ENCODE measurements at regions not wholly inside any gene's neighbourhood (a gene's known extent, or its start where the extent isn't known, plus 50 kb on each side); places are given as distances from the start of the nearest gene placed in this dataset.

GRCh38 chr5:126027149-126027548, 396.1 kb upstream of the GRAMD2B start:
- CTCF ChIA-PET (ENCODE audit: low intra/inter-chr PET ratio, low total read pairs): no interaction called here
- FAIRE-seq: no peak

More at GRCh38 chr5:126027149-126027548, 396.1 kb upstream of the GRAMD2B start:
- no peak for DNase-seq (ENCODE audit: low spot score)
- WGBS (ENCODE audit: low lambda C conversion rate): 34% methylated on average over 2 of the region's 3 CpGs
- Histone ChIP-seq H3K9me3 (ENCODE audit: low read length) (peaks cover 33% of the 10 kb centered on the region), H3K4me3 (replicated peaks in 1 of 3; ENCODE audit: insufficient read depth in 1 of 3, low read depth in 2 of 3, low read length in 3 of 3) (no peak overlapping the region), H3K4me1 (ENCODE audit: insufficient read depth, low read length) (no peaks in the 10 kb centered on the region), H4K20me1 (ENCODE audit: insufficient read depth, low read length) (no peaks in the 10 kb centered on the region), H2AFZ (ENCODE audit: low read length) (no peak overlapping the region), H3K9ac (ENCODE audit: insufficient read depth, low read depth, low read length) (no peak overlapping the region), H3K27me3 (ENCODE audit: control insufficient read depth in 1 of 2, insufficient read depth in 2 of 2, low read length in 2 of 2) (no peaks in the 10 kb centered on the region), H3K4me2 (ENCODE audit: low read depth, low read length) (no peak overlapping the region), H3K27ac (ENCODE audit: extremely low read length, insufficient read depth, low read length) (no peak overlapping the region), H3K79me2 (ENCODE audit: insufficient read depth, low read length) (no peaks in the 10 kb centered on the region), H3K36me3 (replicated peaks in 1 of 2; ENCODE audit: control insufficient read depth in 1 of 2, insufficient read depth in 2 of 2, low read length in 2 of 2) (no peaks in the 10 kb centered on the region)
- POLR2A ChIA-PET: no interaction called here
- BruUV-seq (replicated peaks): no TSS peak
- intact Hi-C loops (cut with micrococcal nuclease; ENCODE audit: unreplicated experiment): no loop called here
- TF ChIP-seq PPARG (CRISPR knock-in tag; conservative IDR thresholded peaks at IDR 0.05) (no peak), SNAPC5 (CRISPR knock-in tag; IDR thresholded peaks at IDR 0.05; ENCODE audit: borderline replicate concordance) (no peak), ZNF331 (CRISPR knock-in tag; IDR thresholded peaks at IDR 0.05) (no peak), JDP2 (CRISPR knock-in tag; IDR thresholded peaks at IDR 0.05; ENCODE audit: borderline replicate concordance) (no peak), REPIN1 (CRISPR knock-in tag; IDR thresholded peaks at IDR 0.05; ENCODE audit: borderline replicate concordance, low read depth) (no peak), TFDP1 (CRISPR knock-in tag; IDR thresholded peaks at IDR 0.05; ENCODE audit: borderline replicate concordance) (no peak), ETV5 (CRISPR knock-in tag; IDR thresholded peaks at IDR 0.05; ENCODE audit: borderline replicate concordance) (no peak), ZFYVE20 (CRISPR knock-in tag; IDR thresholded peaks at IDR 0.05; ENCODE audit: borderline replicate concordance, low read depth) (no peak), GPBP1L1 (CRISPR knock-in tag; IDR thresholded peaks at IDR 0.05) (no peak), SMARCE1 (IDR thresholded peaks at IDR 0.05; ENCODE audit: borderline replicate concordance) (no peak), GTF2F1 (IDR thresholded peaks at IDR 0.05; ENCODE audit: low read length) (no peak), NCOA5 (CRISPR knock-in tag; IDR thresholded peaks at IDR 0.05) (no peak), THAP11 (CRISPR knock-in tag; IDR thresholded peaks at IDR 0.05) (no peak), HNRNPL (IDR thresholded peaks at IDR 0.05; ENCODE audit: low read depth, low read length) (no peak), TFAP4 (IDR thresholded peaks at IDR 0.05; ENCODE audit: borderline replicate concordance, low read depth) (no peak), ZNF282 (IDR thresholded peaks at IDR 0.05; ENCODE audit: partially characterized antibody) (no peak), TBX2 (CRISPR knock-in tag; IDR thresholded peaks at IDR 0.05; ENCODE audit: borderline replicate concordance) (no peak), ZNF160 (CRISPR knock-in tag; IDR thresholded peaks at IDR 0.05) (no peak), POLR2G (IDR thresholded peaks at IDR 0.05; ENCODE audit: low read depth, low read length) (no peak)
- ATAC-seq: no peak
- in situ Hi-C loops (cut with HindIII; ENCODE audit: extremely low pct_ligation_motif_present, low pct_unique_long_range_greater_than_20kb): no loop called here

All from HepG2 (cell line).